ENCODE measurements at regions not wholly inside any gene's neighbourhood (a gene's known extent, or its start where the extent isn't known, plus 50 kb on each side); places are given as distances from the start of the nearest gene placed in this dataset.

DNA sequence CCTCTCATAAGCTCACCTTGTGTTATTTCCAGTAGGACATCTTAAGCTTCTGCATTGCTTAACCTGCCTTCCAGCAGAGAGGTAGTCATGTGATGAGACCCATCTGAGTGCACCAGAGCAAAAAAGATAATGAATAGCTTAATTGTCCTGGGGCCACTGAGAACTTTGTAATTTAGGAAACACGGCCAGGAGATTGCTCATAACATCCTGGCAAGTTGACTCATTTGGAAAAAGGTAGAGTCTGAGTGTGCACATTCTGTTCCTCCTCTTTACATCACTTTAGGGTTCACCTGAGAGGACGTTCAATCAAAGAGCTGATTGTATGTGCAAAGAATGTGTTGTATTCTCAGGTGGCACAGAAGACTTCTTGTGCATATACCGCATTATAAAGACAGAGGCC, 830.2 kb upstream of the SOX11 start:
- Histone ChIP-seq H2AFZ (ENCODE audit: low read depth, low read length, poor library complexity, severe bottlenecking) (no peak overlapping the region), H3K4me2 (ENCODE audit: low read length) (no peak overlapping the region), H3K9ac (ENCODE audit: low read length) (no peak overlapping the region), H3K79me2 (ENCODE audit: insufficient read depth, low read length) (no peaks in the 10 kb centered on the region), H3K9me2 (ENCODE audit: insufficient read depth) (no peaks in the 10 kb centered on the region), H4K20me1 (ENCODE audit: insufficient read depth) (no peaks in the 10 kb centered on the region), H3K27me3 (ENCODE audit: insufficient read depth, low read length) (no peaks in the 10 kb centered on the region), H3K4me3 (replicated peaks in 1 of 2; ENCODE audit: low read depth in 1 of 2, low read length in 2 of 2) (no peak overlapping the region), H3K36me3 (ENCODE audit: control insufficient read depth in 1 of 2, insufficient read depth in 2 of 2, low read length in 2 of 2) (no peaks in the 10 kb centered on the region), H3K4me1 (ENCODE audit: control insufficient read depth in 1 of 2, insufficient read depth in 2 of 2, low read length in 2 of 2) (no peaks in the 10 kb centered on the region), H3K9me3 (ENCODE audit: control insufficient read depth in 1 of 2, insufficient read depth in 1 of 2, low read depth in 1 of 2, low read length in 2 of 2) (peaks cover 3 to 20% of the 10 kb centered on the region in 2 experiments; a peak in 3 of 4 replicates), H3K27ac (ENCODE audit: low read depth, low read length) (no peak overlapping the region)
- ChIA-PET CTCF (no interaction called here), RAD21 (ENCODE audit: low non-redundant PET in 1 of 2, low total read pairs in 2 of 2, uncharacterized antibody in 2 of 2, unreplicated experiment in 2 of 2) (no interaction called here), POLR2A (no interaction called here)
- TF ChIP-seq ZBTB33 (IDR thresholded peaks at IDR 0.05; ENCODE audit: extremely low read depth, insufficient replicate concordance, low read length) = no peak
- no peak for TF ChIP-seq CBX3 (IDR thresholded peaks at IDR 0.05; ENCODE audit: low read depth)
- no peak for TF ChIP-seq EZH2 (IDR thresholded peaks at IDR 0.05)
- TF ChIP-seq ELF1 (IDR thresholded peaks at IDR 0.05; ENCODE audit: borderline replicate concordance, low read depth) = no peak
- no peak for TF ChIP-seq YY1 (IDR thresholded peaks at IDR 0.05; ENCODE audit: extremely low read depth, insufficient replicate concordance, low read depth, low read length)
- no peak for TF ChIP-seq TCF7L2 (IDR thresholded peaks at IDR 0.05; ENCODE audit: borderline replicate concordance, extremely low read depth, insufficient read depth, insufficient read length)
- TF ChIP-seq POLR2AphosphoS5 (IDR thresholded peaks at IDR 0.05; ENCODE audit: low read depth, low read length) = no peak
- no peak for TF ChIP-seq EGR1 (IDR thresholded peaks at IDR 0.05; ENCODE audit: low read depth)
- TF ChIP-seq ZNF274 (IDR thresholded peaks at IDR 0.05; ENCODE audit: low read depth, low read length) = no peak
- no peak for TF ChIP-seq FOSL1 (IDR thresholded peaks at IDR 0.05; ENCODE audit: low read depth)
- TF ChIP-seq, protein P1, sequence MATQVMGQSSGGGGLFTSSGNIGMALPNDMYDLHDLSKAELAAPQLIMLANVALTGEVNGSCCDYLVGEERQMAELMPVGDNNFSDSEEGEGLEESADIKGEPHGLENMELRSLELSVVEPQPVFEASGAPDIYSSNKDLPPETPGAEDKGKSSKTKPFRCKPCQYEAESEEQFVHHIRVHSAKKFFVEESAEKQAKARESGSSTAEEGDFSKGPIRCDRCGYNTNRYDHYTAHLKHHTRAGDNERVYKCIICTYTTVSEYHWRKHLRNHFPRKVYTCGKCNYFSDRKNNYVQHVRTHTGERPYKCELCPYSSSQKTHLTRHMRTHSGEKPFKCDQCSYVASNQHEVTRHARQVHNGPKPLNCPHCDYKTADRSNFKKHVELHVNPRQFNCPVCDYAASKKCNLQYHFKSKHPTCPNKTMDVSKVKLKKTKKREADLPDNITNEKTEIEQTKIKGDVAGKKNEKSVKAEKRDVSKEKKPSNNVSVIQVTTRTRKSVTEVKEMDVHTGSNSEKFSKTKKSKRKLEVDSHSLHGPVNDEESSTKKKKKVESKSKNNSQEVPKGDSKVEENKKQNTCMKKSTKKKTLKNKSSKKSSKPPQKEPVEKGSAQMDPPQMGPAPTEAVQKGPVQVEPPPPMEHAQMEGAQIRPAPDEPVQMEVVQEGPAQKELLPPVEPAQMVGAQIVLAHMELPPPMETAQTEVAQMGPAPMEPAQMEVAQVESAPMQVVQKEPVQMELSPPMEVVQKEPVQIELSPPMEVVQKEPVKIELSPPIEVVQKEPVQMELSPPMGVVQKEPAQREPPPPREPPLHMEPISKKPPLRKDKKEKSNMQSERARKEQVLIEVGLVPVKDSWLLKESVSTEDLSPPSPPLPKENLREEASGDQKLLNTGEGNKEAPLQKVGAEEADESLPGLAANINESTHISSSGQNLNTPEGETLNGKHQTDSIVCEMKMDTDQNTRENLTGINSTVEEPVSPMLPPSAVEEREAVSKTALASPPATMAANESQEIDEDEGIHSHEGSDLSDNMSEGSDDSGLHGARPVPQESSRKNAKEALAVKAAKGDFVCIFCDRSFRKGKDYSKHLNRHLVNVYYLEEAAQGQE (IDR thresholded peaks at IDR 0.05; ENCODE audit: low read depth) = no peak
- TF ChIP-seq, protein P2, sequence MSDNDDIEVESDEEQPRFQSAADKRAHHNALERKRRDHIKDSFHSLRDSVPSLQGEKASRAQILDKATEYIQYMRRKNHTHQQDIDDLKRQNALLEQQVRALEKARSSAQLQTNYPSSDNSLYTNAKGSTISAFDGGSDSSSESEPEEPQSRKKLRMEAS (IDR thresholded peaks at IDR 0.05) = no peak
- TF ChIP-seq JUND (IDR thresholded peaks at IDR 0.05) = no peak
- TF ChIP-seq SIN3A (IDR thresholded peaks at IDR 0.05; ENCODE audit: low read depth) = no peak
- no peak for TF ChIP-seq EZH2phosphoT487 (IDR thresholded peaks at IDR 0.05; ENCODE audit: borderline replicate concordance)
- no peak for TF ChIP-seq ZFX (IDR thresholded peaks at IDR 0.05)
- no peak for TF ChIP-seq CEBPB (IDR thresholded peaks at IDR 0.05; ENCODE audit: low read depth)
- DNase-seq (ENCODE audit: low read depth, low spot score) (no peak), ATAC-seq (no peak)
- BruUV-seq (replicated peaks) = no TSS peak
- intact Hi-C loops (cut with micrococcal nuclease) = no loop called here
